Osteoblast (primary cell): ENCODE measurements at regions not wholly inside any gene's neighbourhood (a gene's known extent, or its start where the extent isn't known, plus 50 kb on each side); places are given as distances from the start of the nearest gene placed in this dataset.

Experiments
- DNase-seq: peaks from one replicate; pipeline ENCODE4 v3.0.0; 2011; ENCODE audit warnings: low spot score, mixed read lengths; ENCODE audit not compliant: insufficient read length; ENCODE audit errors: missing footprints
- H2AFZ ChIP-seq: 2 replicates; pipeline ENCODE4 v1.6.0; 2011; ENCODE audit warnings: mild to moderate bottlenecking, low read length
- H3K27ac ChIP-seq: 2 replicates; pipeline ENCODE4 v1.5.1; 2011; ENCODE audit warnings: mild to moderate bottlenecking, low read depth, low read length, moderate library complexity
- H3K27me3 ChIP-seq: 2 replicates; pipeline ENCODE4 v1.6.0; 2012; ENCODE audit warnings: mild to moderate bottlenecking, control low read depth, inconsistent platforms, low read length, moderate library complexity; ENCODE audit not compliant: insufficient read depth
- H3K36me3 ChIP-seq: 2 replicates; pipeline ENCODE4 v1.5.1; 2011; ENCODE audit warnings: mild to moderate bottlenecking, low read length, control low read depth, moderate library complexity; ENCODE audit not compliant: insufficient read depth
- H3K4me1 ChIP-seq: 2 replicates; pipeline ENCODE4 v1.5.1; 2011; ENCODE audit warnings: mild to moderate bottlenecking, low read length, control low read depth, moderate library complexity; ENCODE audit not compliant: insufficient read depth
- H3K4me2 ChIP-seq: 2 replicates; pipeline ENCODE4 v1.6.0; 2011; ENCODE audit warnings: mild to moderate bottlenecking, low read length; ENCODE audit not compliant: insufficient read depth
- H3K4me3 ChIP-seq: fragments of 200-600 bp; sonication (generic); 3 replicates; pipeline ENCODE4 v1.5.1; 2012; ENCODE audit warnings: mild to moderate bottlenecking, low read length, inconsistent platforms; ENCODE audit not compliant: insufficient read depth
- H3K79me2 ChIP-seq: 2 replicates; pipeline ENCODE4 v1.6.0; 2012; ENCODE audit warnings: mild to moderate bottlenecking, low read length, control low read depth, inconsistent platforms; ENCODE audit not compliant: insufficient read depth
- H3K9me3 ChIP-seq: 2 replicates; pipeline ENCODE4 v1.5.1; 2011; ENCODE audit warnings: low read depth, low read length, control low read depth
- H4K20me1 ChIP-seq: 2 replicates; pipeline ENCODE4 v1.6.0; 2012; ENCODE audit warnings: mild to moderate bottlenecking, low read length, control low read depth; ENCODE audit not compliant: insufficient read depth
- CTCF ChIP-seq: IDR thresholded peaks from 2 replicates; pipeline ENCODE4 v1.5.1; 2011; ENCODE audit warnings: mild to moderate bottlenecking, low read depth, low read length, moderate library complexity; ENCODE audit errors: extremely low read depth

GRCh38 chrX:28351801-28352200, 235.4 kb upstream of the IL1RAPL1 start:
- H3K27me3 ChIP-seq: no peaks in the 10 kb centered on the region
- H3K4me2 ChIP-seq: no peak overlapping the region
- no peak overlapping the region for H2AFZ ChIP-seq
- H4K20me1 ChIP-seq: no peaks in the 10 kb centered on the region
- no peak overlapping the region for H3K4me3 ChIP-seq
- H3K79me2 ChIP-seq: no peaks in the 10 kb centered on the region
- no peaks in the 10 kb centered on the region for H3K36me3 ChIP-seq
- H3K9me3 ChIP-seq: no peaks in the 10 kb centered on the region
- H3K4me1 ChIP-seq: no peaks in the 10 kb centered on the region
- no peak overlapping the region for H3K27ac ChIP-seq
- TF ChIP-seq CTCF: no peak
- no peak for DNase-seq

- Histone ChIP-seq H3K9me3 (no peaks in the 10 kb centered on the region), H3K27me3 (no peaks in the 10 kb centered on the region), H3K4me3 (no peak overlapping the region), H4K20me1 (no peaks in the 10 kb centered on the region), H3K27ac (no peak overlapping the region), H2AFZ (no peak overlapping the region), H3K79me2 (no peaks in the 10 kb centered on the region), H3K4me1 (no peaks in the 10 kb centered on the region), H3K4me2 (no peak overlapping the region), H3K36me3 (no peaks in the 10 kb centered on the region)
- DNase-seq: no peak
- no peak for TF ChIP-seq CTCF
Measured at GRCh38 chrX:28349888-28350287, 237.4 kb upstream of the IL1RAPL1 start.

- Histone ChIP-seq H4K20me1 (no peaks in the 10 kb centered on the region), H3K79me2 (no peaks in the 10 kb centered on the region), H3K9me3 (no peaks in the 10 kb centered on the region), H3K27me3 (no peaks in the 10 kb centered on the region), H3K4me3 (no peak overlapping the region), H3K27ac (no peak overlapping the region), H3K36me3 (no peaks in the 10 kb centered on the region), H2AFZ (no peak overlapping the region), H3K4me2 (no peak overlapping the region), H3K4me1 (no peaks in the 10 kb centered on the region)
- DNase-seq: no peak
- no peak for TF ChIP-seq CTCF
Measured at GRCh38 chrX:28347476-28347875, 239.8 kb upstream of the IL1RAPL1 start.

GRCh38 chrX:28329156-28329555, 258.1 kb upstream of the IL1RAPL1 start:
- Histone ChIP-seq H3K79me2 (no peaks in the 10 kb centered on the region), H3K4me3 (no peak overlapping the region), H3K9me3 (peaks cover 2% of the 10 kb centered on the region), H2AFZ (no peak overlapping the region), H3K27ac (no peak overlapping the region), H3K27me3 (no peaks in the 10 kb centered on the region), H4K20me1 (no peaks in the 10 kb centered on the region), H3K4me2 (no peak overlapping the region), H3K4me1 (no peaks in the 10 kb centered on the region), H3K36me3 (no peaks in the 10 kb centered on the region)
- no peak for TF ChIP-seq CTCF
- no peak for DNase-seq
